ENCODE measurements at regions not wholly inside any gene's neighbourhood (a gene's known extent, or its start where the extent isn't known, plus 50 kb on each side); places are given as distances from the start of the nearest gene placed in this dataset.
A peak's percentile ranks its signal among the peaks of the same experiment; 100 is the strongest.
"Not testable (repeated sequence)": the region's sequence is repeated elsewhere in the genome, so short reads cannot be mapped to it uniquely, and the experiment has no call there.

DNA sequence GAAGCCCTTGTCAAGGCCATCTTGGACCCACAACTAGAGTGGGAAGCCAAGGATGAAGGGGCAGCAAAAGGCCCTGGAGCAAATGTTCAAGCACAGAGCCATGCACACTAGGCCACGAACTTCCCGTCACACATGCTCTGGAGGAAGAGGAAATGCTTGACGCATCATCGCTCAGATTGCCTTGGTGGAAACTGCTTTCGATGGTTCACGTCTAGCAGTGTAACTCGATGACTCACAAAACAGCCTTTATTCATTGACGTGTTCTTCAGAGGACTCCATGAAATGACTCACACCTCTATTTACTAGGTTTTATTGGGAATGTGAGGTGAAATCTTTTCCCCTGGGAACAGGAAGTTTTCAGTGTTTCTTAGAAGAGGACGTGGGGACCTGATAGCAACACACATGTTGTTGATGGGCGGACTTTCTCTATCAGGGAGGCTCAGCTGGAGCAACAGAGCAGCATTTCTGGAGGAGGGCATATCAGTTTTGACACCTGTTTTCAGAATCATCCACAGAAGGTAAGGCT lies 79.8 kb upstream of the FLT1 start:
- Histone ChIP-seq H3K27ac (peak overlapping the region; percentile 70), H3K9me3 (no peaks in the 10 kb centered on the region), H3K4me1 (ENCODE audit: control insufficient read depth in 1 of 2, insufficient read depth in 1 of 2, low read depth in 1 of 2, low read length in 1 of 2) (peaks cover 20 to 21% of the 10 kb centered on the region in 2 experiments), H3K27me3 (peaks cover 16% of the 10 kb centered on the region), H3K4me3 (ENCODE audit: low read depth in 1 of 2, low read length in 1 of 2) (peak overlapping the region in 1 of 2 experiments; percentile 1), H3K36me3 (no peaks in the 10 kb centered on the region)
- TF ChIP-seq, protein P1, sequence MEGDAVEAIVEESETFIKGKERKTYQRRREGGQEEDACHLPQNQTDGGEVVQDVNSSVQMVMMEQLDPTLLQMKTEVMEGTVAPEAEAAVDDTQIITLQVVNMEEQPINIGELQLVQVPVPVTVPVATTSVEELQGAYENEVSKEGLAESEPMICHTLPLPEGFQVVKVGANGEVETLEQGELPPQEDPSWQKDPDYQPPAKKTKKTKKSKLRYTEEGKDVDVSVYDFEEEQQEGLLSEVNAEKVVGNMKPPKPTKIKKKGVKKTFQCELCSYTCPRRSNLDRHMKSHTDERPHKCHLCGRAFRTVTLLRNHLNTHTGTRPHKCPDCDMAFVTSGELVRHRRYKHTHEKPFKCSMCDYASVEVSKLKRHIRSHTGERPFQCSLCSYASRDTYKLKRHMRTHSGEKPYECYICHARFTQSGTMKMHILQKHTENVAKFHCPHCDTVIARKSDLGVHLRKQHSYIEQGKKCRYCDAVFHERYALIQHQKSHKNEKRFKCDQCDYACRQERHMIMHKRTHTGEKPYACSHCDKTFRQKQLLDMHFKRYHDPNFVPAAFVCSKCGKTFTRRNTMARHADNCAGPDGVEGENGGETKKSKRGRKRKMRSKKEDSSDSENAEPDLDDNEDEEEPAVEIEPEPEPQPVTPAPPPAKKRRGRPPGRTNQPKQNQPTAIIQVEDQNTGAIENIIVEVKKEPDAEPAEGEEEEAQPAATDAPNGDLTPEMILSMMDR (IDR thresholded peaks at IDR 0.05): no peak

DNA sequence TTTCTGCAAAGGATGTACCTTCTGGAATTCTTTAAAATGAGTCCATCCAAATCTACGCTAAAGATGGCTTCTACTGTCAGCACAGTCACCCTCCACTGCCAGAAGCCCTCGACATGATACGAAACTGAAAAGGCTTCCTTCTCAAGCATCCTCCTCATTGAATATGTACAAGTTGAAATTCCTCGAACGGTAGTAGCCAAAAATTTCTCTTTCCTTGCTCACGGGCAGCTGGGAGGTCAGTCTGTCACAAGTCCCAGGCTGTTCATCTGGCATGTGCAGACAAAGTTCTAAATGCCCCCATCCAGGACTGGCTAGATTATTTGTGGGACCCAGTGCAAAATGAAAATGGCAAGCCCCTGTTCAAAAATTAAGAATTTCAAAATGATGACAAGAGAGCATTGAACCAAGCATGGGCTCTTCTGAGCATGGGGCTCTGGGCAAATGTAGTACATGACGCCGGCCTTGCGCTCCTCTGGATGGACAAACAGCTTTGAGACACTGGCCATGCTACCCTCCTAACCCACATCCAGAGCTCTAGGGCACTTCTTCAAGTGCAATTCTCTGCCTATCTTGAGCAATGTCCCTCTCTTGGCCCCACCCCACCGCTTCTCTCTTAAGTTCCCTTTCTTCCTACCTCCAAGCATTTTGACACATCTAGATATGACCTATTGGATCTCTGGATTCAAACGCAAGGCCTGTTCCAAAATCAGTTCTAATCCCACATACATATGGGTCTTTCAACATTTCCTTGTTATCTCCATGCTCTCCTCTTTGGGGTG lies 78.9 kb upstream of the FLT1 start:
- TF ChIP-seq, protein P1 (IDR thresholded peaks at IDR 0.05): no peak
- Histone ChIP-seq H3K27ac (peak overlapping the region; percentile 70), H3K9me3 (no peaks in the 10 kb centered on the region)

GRCh38 chr13:28572871-28573270 lies 77.9 kb upstream of the FLT1 start:
- no peak overlapping the region for H3K4me3 ChIP-seq (ENCODE audit: low read depth in 1 of 2, low read length in 1 of 2)
- peaks cover 13% of the 10 kb centered on the region for H3K27me3 ChIP-seq
- no peak overlapping the region for H3K27ac ChIP-seq
- TF ChIP-seq, protein P1 (IDR thresholded peaks at IDR 0.05): no peak
- peaks cover 20 to 21% of the 10 kb centered on the region in 2 experiments for H3K4me1 ChIP-seq (ENCODE audit: control insufficient read depth in 1 of 2, insufficient read depth in 1 of 2, low read depth in 1 of 2, low read length in 1 of 2)
- H3K9me3 ChIP-seq: no peaks in the 10 kb centered on the region
- no peaks in the 10 kb centered on the region for H3K36me3 ChIP-seq

More for the DNA sequence above, 78.9 kb upstream of the FLT1 start:
- Histone ChIP-seq H3K4me1 (ENCODE audit: control insufficient read depth in 1 of 2, insufficient read depth in 1 of 2, low read depth in 1 of 2, low read length in 1 of 2) (peaks cover 20 to 21% of the 10 kb centered on the region in 2 experiments), H3K27me3 (peaks cover 16% of the 10 kb centered on the region), H3K36me3 (no peaks in the 10 kb centered on the region), H3K4me3 (ENCODE audit: low read depth in 1 of 2, low read length in 1 of 2) (peak overlapping the region in 1 of 2 experiments; percentile 1)

DNA sequence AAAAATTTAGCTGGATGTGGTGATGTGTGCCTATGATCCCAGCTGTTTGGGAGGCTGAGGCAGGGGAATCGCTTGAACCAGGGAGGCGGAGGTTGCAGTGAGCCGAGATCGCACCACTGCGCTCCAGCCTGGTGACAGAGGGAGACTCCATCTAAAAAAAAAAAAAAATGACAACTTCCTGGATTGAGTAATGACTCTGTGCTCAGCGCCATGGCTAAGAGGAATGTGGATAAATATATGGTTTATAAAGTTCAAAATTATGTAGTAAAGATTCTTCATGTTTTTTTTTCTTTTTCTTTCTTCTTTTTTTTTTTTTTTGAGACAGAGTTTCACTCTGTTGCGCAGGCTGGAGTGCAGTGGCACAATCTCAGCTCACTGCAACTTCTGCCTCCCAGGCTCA lies 75.4 kb upstream of the FLT1 start:
- not testable (repeated sequence) for H3K27ac ChIP-seq; H3K36me3 ChIP-seq; H3K4me3 ChIP-seq (ENCODE audit: low read depth in 1 of 2, low read length in 1 of 2); H3K27me3 ChIP-seq; H3K9me3 ChIP-seq
- peaks cover 20 to 21% of the 10 kb centered on the region in 2 experiments for H3K4me1 ChIP-seq (ENCODE audit: control insufficient read depth in 1 of 2, insufficient read depth in 1 of 2, low read depth in 1 of 2, low read length in 1 of 2)

DNA sequence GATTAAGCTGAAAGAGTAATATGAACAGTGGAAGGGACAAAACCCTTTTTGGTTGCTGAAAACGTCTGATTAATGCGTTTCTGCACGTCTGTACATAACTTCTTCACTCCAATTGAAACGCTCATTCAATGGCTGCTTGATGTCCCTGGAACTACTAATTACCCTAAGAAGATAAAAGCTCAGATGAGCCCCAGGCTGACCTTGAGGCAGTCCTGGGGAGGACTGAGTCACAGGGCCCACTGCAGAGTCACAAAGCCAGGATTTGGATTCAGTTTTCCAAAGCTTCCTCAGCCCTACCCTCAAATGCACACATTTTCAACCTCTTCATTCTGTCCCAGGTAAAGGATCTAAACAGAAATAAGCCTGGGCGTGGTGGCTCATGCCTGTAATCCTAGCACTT lies 75.0 kb upstream of the FLT1 start:
- no peak overlapping the region for H3K27ac ChIP-seq
- no peaks in the 10 kb centered on the region for H3K27me3 ChIP-seq
- H3K9me3 ChIP-seq: no peaks in the 10 kb centered on the region
- TF ChIP-seq, protein P1 (IDR thresholded peaks at IDR 0.05): no peak
- peaks cover 15 to 18% of the 10 kb centered on the region in 2 experiments for H3K4me1 ChIP-seq (ENCODE audit: control insufficient read depth in 1 of 2, insufficient read depth in 1 of 2, low read depth in 1 of 2, low read length in 1 of 2)
- H3K4me3 ChIP-seq (ENCODE audit: low read depth in 1 of 2, low read length in 1 of 2): no peak overlapping the region
- H3K36me3 ChIP-seq: no peaks in the 10 kb centered on the region

- no peaks in the 10 kb centered on the region for H3K9me3 ChIP-seq
- TF ChIP-seq, protein P1 (IDR thresholded peaks at IDR 0.05): no peak
- H3K4me3 ChIP-seq (ENCODE audit: low read depth in 1 of 2, low read length in 1 of 2): no peak overlapping the region
- H3K27me3 ChIP-seq: no peaks in the 10 kb centered on the region
- H3K4me1 ChIP-seq (ENCODE audit: control insufficient read depth in 1 of 2, insufficient read depth in 1 of 2, low read depth in 1 of 2, low read length in 1 of 2): peaks cover 0 to 3% of the 10 kb centered on the region in 2 experiments
- no peak overlapping the region for H3K27ac ChIP-seq
- H3K36me3 ChIP-seq: no peaks in the 10 kb centered on the region
Measured at GRCh38 chr13:28568286-28568685, 73.4 kb upstream of the FLT1 start.
